ENCODE measurements at regions not wholly inside any gene's neighbourhood (a gene's known extent, or its start where the extent isn't known, plus 50 kb on each side); places are given as distances from the start of the nearest gene placed in this dataset.

DNA sequence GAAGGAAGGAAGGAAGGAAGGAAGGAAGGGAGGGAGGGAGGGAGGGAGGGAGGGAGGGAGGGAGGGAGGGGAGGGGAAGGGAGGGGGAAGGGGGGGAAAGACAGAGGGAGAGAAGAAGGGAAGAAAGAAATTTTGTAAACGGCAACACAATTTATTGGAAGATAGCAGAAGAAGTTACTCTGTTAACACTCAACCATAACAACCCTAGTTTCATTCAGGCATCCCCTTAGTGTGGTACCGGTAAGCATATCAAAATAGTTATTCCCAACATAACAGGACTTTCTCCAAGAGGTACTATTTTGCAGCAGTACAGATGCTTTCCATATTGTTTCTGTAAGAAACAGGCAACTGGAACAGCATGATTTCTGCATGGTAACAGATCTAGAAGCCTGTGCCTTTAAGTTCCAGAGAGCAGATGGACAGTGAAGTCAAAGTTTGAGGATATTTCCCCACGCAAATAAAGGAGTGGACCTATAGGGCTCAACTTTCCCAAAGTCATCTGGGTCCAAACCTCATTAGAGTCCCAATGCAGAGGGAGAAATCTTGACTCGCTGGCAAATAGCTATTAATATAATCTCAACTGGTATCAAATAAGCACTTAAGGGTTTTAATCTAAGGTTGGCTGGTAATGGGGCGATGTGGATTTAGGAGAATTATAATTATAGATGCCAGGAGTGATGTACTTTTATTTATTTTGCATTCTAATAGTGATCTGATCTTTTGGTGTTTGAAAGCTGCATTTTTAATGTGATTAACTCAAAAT is 69.4 kb downstream of the TENT5A start:
- Mint-ChIP-seq H3K4me1 (ENCODE audit: low read depth) (peaks cover 30% of the 10 kb centered on the region), H3K9me3 (no peaks in the 10 kb centered on the region), H3K27ac (no peak overlapping the region), H3K4me3 (no peak overlapping the region), H3K27me3 (ENCODE audit: insufficient read depth) (no peaks in the 10 kb centered on the region), H3K36me3 (ENCODE audit: low read depth) (no peaks in the 10 kb centered on the region)
- no peak for DNase-seq
- no peak for TF ChIP-seq CTCF (IDR thresholded peaks at IDR 0.05)

GRCh38 chr6:81682235-81682795 is 70.2 kb downstream of the TENT5A start:
- no peaks in the 10 kb centered on the region for H3K36me3 Mint-ChIP-seq (ENCODE audit: low read depth)
- no peaks in the 10 kb centered on the region for H3K27me3 Mint-ChIP-seq (ENCODE audit: insufficient read depth)
- TF ChIP-seq CTCF (IDR thresholded peaks at IDR 0.05): no peak
- DNase-seq: no peak
- H3K27ac Mint-ChIP-seq: no peak overlapping the region; the same call in 1 of the 2 replicates
- peaks cover 30% of the 10 kb centered on the region for H3K4me1 Mint-ChIP-seq (ENCODE audit: low read depth)
- no peaks in the 10 kb centered on the region for H3K9me3 Mint-ChIP-seq
- no peak overlapping the region for H3K4me3 Mint-ChIP-seq

- no peaks in the 10 kb centered on the region for H3K9me3 Mint-ChIP-seq
- no peak overlapping the region for H3K27ac Mint-ChIP-seq
- H3K27me3 Mint-ChIP-seq (ENCODE audit: insufficient read depth): peaks cover 1% of the 10 kb centered on the region; the same call in 1 of the 2 replicates
- H3K4me1 Mint-ChIP-seq (ENCODE audit: low read depth): no peaks in the 10 kb centered on the region
- no peaks in the 10 kb centered on the region for H3K36me3 Mint-ChIP-seq (ENCODE audit: low read depth)
- TF ChIP-seq CTCF (IDR thresholded peaks at IDR 0.05): no peak
- no peak overlapping the region for H3K4me3 Mint-ChIP-seq
- no peak for DNase-seq
Measured at GRCh38 chr6:81669445-81669844, 83.0 kb downstream of the TENT5A start.

GRCh38 chr6:81668615-81669047 is 83.8 kb downstream of the TENT5A start:
- no peaks in the 10 kb centered on the region for H3K4me1 Mint-ChIP-seq (ENCODE audit: low read depth)
- H3K27me3 Mint-ChIP-seq (ENCODE audit: insufficient read depth): no peaks in the 10 kb centered on the region; the same call in 1 of the 2 replicates
- H3K27ac Mint-ChIP-seq: no peak overlapping the region
- no peak overlapping the region for H3K4me3 Mint-ChIP-seq
- no peak for TF ChIP-seq CTCF (IDR thresholded peaks at IDR 0.05)
- DNase-seq: no peak
- H3K9me3 Mint-ChIP-seq: no peaks in the 10 kb centered on the region
- H3K36me3 Mint-ChIP-seq (ENCODE audit: low read depth): no peaks in the 10 kb centered on the region

GRCh38 chr6:81666481-81666880 is 86.0 kb downstream of the TENT5A start:
- Mint-ChIP-seq H3K27me3 (ENCODE audit: insufficient read depth) (no peaks in the 10 kb centered on the region; the same call in 1 of the 2 replicates), H3K4me1 (ENCODE audit: low read depth) (no peaks in the 10 kb centered on the region), H3K4me3 (no peak overlapping the region), H3K27ac (no peak overlapping the region), H3K9me3 (no peaks in the 10 kb centered on the region), H3K36me3 (ENCODE audit: low read depth) (no peaks in the 10 kb centered on the region)
- TF ChIP-seq CTCF (IDR thresholded peaks at IDR 0.05): no peak
- no peak for DNase-seq
